HFFc6 (cell line): ENCODE measurements at regions not wholly inside any gene's neighbourhood (a gene's known extent, or its start where the extent isn't known, plus 50 kb on each side); places are given as distances from the start of the nearest gene placed in this dataset.

Source experiments
- DNase-seq: peaks from one replicate; pipeline ENCODE4 v3.0.0-alpha.2; 2018
- H3K27ac Mint-ChIP-seq: 2 replicates; pipeline ENCODE4 v1.8.0; 2020; ENCODE audit warnings: mild to moderate bottlenecking, mixed read lengths
- H3K27me3 Mint-ChIP-seq: 2 replicates; pipeline ENCODE4 v1.8.0; 2021; ENCODE audit warnings: mild to moderate bottlenecking, moderate library complexity, mixed read lengths; ENCODE audit not compliant: insufficient read depth
- H3K36me3 Mint-ChIP-seq: 2 replicates; pipeline ENCODE4 v1.8.0; 2021; ENCODE audit warnings: low read depth, mixed read lengths
- H3K4me1 Mint-ChIP-seq: 2 replicates; pipeline ENCODE4 v1.8.0; 2020; ENCODE audit warnings: low read depth, mixed read lengths
- H3K4me3 Mint-ChIP-seq: 2 replicates; pipeline ENCODE4 v1.8.0; 2020; ENCODE audit warnings: mild to moderate bottlenecking, moderate library complexity, mixed read lengths
- H3K9me3 Mint-ChIP-seq: 2 replicates; pipeline ENCODE4 v1.8.0; 2020; ENCODE audit warnings: mild to moderate bottlenecking, mixed read lengths
- TF ChIP-seq, protein P1 (sequence below): fragments of 200-600 bp; sonication (generic); IDR thresholded peaks from 2 replicates; pipeline ENCODE4 v1.5.0; 2021; ENCODE audit warnings: antibody characterized with exemption, mild to moderate bottlenecking

DNA sequence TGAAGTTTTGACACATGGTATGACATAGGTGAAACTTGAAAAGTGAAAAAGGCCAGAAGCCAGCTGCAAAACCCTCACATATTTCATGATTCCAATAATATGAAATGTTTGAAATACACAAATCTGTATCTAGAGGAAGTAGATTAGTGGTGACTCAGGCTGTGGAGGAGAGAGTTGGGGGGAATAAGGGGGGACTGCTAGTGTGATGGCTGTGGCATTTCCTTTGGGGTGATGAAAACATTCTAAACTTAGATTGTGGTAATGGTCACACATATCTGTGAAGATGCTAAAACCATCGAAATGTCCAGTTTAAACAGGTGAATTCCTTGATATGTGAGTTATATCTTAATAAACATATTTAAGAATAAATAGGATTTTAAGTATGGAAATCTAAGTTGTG lies 343.5 kb upstream of the SFRP2 start:
- Mint-ChIP-seq H3K9me3 (peaks cover 34% of the 10 kb centered on the region), H3K27me3 (no peaks in the 10 kb centered on the region), H3K4me3 (no peak overlapping the region), H3K36me3 (peaks cover 6% of the 10 kb centered on the region), H3K4me1 (peaks cover 7% of the 10 kb centered on the region; the same call in 1 of the 2 replicates), H3K27ac (no peak overlapping the region; the same call in 1 of the 2 replicates)
- TF ChIP-seq, protein P1, sequence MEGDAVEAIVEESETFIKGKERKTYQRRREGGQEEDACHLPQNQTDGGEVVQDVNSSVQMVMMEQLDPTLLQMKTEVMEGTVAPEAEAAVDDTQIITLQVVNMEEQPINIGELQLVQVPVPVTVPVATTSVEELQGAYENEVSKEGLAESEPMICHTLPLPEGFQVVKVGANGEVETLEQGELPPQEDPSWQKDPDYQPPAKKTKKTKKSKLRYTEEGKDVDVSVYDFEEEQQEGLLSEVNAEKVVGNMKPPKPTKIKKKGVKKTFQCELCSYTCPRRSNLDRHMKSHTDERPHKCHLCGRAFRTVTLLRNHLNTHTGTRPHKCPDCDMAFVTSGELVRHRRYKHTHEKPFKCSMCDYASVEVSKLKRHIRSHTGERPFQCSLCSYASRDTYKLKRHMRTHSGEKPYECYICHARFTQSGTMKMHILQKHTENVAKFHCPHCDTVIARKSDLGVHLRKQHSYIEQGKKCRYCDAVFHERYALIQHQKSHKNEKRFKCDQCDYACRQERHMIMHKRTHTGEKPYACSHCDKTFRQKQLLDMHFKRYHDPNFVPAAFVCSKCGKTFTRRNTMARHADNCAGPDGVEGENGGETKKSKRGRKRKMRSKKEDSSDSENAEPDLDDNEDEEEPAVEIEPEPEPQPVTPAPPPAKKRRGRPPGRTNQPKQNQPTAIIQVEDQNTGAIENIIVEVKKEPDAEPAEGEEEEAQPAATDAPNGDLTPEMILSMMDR, result no peak
- DNase-seq, result no peak

DNA sequence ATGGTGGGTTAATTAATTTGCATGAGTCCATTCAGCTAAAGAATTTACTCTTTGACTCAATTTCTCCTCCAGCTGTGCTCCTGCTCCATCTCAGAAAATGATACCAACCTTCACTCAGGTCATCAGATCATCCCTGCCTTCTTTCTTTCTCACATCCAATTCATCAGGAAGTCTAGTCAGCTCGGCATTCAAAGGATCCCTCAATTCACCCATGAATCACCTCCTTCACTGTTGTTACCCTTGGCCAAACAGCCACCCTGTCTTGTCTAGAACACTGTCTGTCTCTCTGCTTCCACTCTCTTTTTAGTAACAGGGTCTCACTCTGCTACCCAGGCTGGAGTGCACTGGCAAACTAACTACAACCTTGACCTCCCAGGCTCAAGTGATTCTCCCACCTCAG lies 337.4 kb upstream of the SFRP2 start:
- Mint-ChIP-seq H3K36me3 (peaks cover 19% of the 10 kb centered on the region; the same call in 1 of the 2 replicates), H3K27me3 (no peaks in the 10 kb centered on the region), H3K9me3 (peaks cover 53% of the 10 kb centered on the region), H3K4me1 (peaks cover 19% of the 10 kb centered on the region; the same call in 1 of the 2 replicates), H3K27ac (peak overlapping the region; percentile 12; the same call in 1 of the 2 replicates), H3K4me3 (no peak overlapping the region)
- TF ChIP-seq, protein P1, result no peak
- no peak for DNase-seq

DNA sequence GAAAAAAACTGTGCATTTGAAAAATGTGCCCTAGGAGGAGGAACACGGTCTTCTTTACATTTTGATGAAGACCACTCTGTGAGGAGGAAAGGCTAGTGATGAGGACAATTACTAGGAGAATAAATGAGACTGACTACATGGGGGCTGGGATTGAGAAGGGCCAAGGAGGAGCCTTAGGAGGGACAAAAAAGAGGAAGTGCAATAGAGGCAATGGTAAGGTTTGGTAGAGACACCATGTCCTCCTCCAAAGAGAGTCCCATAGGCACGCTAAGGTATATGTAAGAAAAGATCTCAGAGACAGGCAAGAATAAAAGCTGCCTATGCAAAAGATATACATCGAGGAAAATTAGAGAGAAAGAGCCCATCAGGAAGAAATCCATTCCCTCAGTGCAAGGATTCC lies 336.5 kb upstream of the SFRP2 start:
- Mint-ChIP-seq H3K4me1 (peaks cover 19% of the 10 kb centered on the region; the same call in 1 of the 2 replicates), H3K4me3 (no peak overlapping the region), H3K9me3 (peaks cover 48% of the 10 kb centered on the region), H3K27me3 (no peaks in the 10 kb centered on the region), H3K36me3 (peaks cover 19% of the 10 kb centered on the region; the same call in 1 of the 2 replicates), H3K27ac (no peak overlapping the region)
- no peak for DNase-seq
- TF ChIP-seq, protein P1, result no peak

DNA sequence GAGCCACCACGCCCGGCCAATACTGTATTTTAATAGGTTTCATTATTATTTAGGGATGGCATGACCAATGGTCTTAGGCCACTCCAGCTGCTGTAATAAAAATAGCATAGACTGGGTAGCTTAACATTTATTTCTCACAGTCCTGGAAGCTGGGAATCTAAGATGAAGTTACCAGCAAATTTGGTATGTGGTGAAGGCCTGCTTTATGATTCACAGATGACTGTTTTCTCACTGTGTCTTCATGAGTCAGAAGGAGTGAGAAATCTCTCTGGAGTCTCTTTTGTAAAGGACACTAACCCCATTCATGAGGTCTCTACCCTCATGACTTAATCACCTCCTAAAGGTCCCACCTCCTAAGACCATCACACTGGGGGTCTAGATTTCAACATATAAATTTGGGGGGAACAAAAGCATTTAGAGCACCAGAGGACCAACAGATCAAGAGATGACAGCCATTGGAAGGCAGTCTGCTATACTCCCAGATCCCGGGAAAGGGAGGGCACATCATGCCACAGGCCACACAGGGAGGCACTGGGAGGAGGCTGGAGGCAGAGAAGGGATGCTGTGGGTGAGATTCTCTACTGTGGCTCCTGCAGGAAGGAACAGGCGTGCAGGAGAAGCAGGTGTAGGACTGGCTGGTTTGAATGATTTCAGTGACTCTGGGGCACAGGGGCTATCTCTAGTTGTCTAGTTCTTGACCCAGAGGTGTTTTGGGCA lies 335.8 kb upstream of the SFRP2 start:
- no peaks in the 10 kb centered on the region for H3K27me3 Mint-ChIP-seq
- peak overlapping the region; percentile 66; the same call in 1 of the 2 replicates for H3K27ac Mint-ChIP-seq
- peaks cover 48% of the 10 kb centered on the region for H3K9me3 Mint-ChIP-seq
- DNase-seq, result peak; percentile 78
- H3K36me3 Mint-ChIP-seq, result peaks cover 19% of the 10 kb centered on the region; the same call in 1 of the 2 replicates
- no peak overlapping the region for H3K4me3 Mint-ChIP-seq
- TF ChIP-seq, protein P1, result no peak
- peaks cover 19% of the 10 kb centered on the region; the same call in 1 of the 2 replicates for H3K4me1 Mint-ChIP-seq

DNA sequence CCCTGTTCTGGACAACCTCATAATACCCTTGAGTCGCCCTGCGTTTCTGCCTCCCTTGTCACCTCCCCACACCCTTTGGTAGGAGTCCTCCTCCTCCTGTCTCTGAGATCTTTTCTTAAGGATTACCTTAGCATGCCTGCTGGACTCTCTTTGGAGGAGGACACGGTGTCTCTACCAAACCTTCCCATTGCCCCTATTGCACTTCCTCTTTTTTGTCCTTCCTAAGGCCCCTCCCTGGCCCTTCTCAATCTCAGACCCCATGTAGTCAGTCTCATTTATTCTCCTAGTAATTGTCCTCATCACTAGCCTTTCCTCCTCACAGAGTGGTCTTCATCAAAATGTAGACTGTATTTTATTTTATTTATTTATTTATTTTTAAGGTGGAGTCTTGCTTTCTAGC lies 335.0 kb upstream of the SFRP2 start:
- TF ChIP-seq, protein P1, result no peak
- peaks cover 53% of the 10 kb centered on the region for H3K9me3 Mint-ChIP-seq
- peaks cover 19% of the 10 kb centered on the region; the same call in 1 of the 2 replicates for H3K4me1 Mint-ChIP-seq
- peaks cover 19% of the 10 kb centered on the region; the same call in 1 of the 2 replicates for H3K36me3 Mint-ChIP-seq
- no peaks in the 10 kb centered on the region for H3K27me3 Mint-ChIP-seq
- H3K4me3 Mint-ChIP-seq, result no peak overlapping the region
- no peak for DNase-seq
- peak overlapping the region; percentile 21; the same call in 1 of the 2 replicates for H3K27ac Mint-ChIP-seq
